Stimulated activated CD8-positive, alpha-beta memory T cell treated with anti-CD3 and anti-CD28 coated beads, Interleukin-15, amount 100 ng/mL, for 48 hours (primary cell): ENCODE measurements at regions not wholly inside any gene's neighbourhood (a gene's known extent, or its start where the extent isn't known, plus 50 kb on each side); places are given as distances from the start of the nearest gene placed in this dataset.
A peak's percentile ranks its signal among the peaks of the same experiment; 100 is the strongest.

Experiments used
- DNase-seq, 2 donors: peaks; one replicate each; pipeline ENCODE4 v3.0.0-alpha.2; 2020; ENCODE audit warnings: low read depth in 2 of 2

- DNase-seq, result no peak
Observed at GRCh38 chr1:234554218-234554697, 55.7 kb downstream of the IRF2BP2 start.

- no peak for DNase-seq
Observed at GRCh38 chr1:234553240-234554188, 56.5 kb downstream of the IRF2BP2 start.

DNA sequence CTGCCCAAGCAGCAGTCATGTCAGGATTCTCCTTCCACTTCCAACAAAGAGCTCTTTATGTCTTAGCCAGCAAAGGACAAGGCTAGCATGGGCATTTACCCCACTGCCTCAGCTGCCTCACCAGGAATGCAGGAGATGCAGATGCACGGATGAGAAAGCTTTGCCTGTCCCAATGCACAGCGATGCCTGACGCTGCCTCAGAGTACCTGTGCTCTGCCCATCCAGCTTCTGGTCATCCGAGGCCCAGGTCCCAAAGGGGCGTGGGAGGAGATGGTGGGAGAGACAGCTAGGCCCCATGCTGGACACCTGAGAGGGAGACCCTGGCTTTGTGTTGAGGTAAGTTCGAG is 59.0 kb downstream of the IRF2BP2 start:
- DNase-seq, result no peak

GRCh38 chr1:234550341-234551031 is 59.5 kb downstream of the IRF2BP2 start:
- no peak for DNase-seq

DNA sequence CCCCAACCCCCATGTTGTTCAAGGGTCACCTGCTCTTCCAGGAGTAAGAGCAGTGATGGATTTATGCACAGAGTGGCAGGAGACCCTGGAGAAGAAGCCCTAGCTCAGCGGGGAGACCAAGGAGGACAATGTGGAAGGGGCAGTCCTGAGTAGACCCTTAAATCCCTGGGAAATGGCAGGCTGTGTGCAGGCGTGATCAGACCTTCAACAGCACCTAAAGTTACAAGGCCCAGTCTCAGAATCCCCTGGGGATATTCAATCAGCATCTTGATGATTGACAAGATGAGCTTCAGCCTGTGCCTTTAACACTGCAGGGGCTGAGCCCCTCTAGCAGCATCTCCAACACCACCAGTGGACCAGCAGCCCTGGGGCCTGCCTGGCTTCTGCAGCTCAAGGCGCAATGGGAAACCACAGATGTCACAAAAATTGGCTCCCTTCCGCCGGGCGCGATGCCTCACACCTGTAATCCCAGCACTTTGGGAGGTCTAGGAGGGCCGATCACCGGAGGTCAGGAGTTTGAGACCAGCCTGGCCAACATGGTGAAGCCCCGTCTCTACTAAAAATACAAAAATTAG is 60.4 kb downstream of the IRF2BP2 start:
- no peak for DNase-seq

DNA sequence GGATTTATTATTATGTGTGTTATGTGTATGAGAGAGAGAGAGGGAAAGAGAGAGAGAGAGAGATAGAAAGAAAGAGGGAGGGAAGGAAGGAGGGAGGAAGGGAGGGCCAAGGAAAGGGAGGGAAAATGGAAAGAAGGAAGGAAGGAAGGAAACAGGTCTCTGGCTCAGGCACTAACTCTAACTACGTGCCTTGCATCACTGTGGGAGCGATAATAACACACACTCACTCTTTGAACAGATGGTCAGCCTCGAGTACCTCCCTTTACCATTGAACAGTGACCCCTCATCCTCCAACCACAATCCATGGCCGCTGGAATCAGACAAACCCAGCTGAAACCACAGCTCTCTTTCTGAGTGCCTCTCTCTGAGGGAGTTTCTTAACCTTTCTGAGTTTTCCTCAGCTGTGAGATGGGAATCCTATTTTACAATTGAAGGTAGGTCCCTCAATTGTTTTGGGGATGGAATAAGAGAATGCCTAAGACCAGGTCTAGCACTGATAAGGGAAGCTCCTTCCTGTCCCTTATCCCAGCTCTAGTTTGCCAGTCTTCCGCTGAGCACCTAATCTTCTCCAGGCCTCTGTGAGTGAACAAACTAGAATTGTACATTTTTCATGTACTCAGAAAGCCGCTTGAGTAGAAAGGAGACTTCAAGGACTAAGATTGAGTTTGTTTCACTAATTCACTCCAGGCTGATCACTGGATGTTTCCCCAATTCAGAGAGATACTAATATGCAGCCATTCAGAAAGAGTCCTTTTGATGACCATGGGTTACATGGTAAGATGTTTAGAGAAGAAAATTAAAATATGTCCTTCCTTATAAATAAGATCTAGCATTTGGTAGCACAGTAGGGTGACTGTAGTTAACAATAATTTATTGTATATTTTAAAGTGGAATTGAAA is 62.8 kb downstream of the IRF2BP2 start:
- no peak for DNase-seq

DNA sequence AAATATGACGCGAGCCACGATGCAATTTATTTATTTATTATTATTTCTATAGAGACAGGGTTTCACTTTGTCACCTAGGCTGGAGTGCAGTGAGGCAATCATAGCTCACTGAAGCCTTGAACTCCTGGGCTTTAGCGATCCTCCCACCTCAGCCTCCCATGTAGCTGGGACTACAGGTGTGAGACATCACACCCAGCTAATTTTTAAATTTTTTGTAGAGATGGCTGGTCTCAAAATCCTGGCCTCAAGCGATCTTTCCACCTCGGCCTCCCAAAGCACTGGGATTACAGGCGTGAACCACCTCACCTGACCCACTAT is 63.6 kb downstream of the IRF2BP2 start:
- DNase-seq, result no peak

DNA sequence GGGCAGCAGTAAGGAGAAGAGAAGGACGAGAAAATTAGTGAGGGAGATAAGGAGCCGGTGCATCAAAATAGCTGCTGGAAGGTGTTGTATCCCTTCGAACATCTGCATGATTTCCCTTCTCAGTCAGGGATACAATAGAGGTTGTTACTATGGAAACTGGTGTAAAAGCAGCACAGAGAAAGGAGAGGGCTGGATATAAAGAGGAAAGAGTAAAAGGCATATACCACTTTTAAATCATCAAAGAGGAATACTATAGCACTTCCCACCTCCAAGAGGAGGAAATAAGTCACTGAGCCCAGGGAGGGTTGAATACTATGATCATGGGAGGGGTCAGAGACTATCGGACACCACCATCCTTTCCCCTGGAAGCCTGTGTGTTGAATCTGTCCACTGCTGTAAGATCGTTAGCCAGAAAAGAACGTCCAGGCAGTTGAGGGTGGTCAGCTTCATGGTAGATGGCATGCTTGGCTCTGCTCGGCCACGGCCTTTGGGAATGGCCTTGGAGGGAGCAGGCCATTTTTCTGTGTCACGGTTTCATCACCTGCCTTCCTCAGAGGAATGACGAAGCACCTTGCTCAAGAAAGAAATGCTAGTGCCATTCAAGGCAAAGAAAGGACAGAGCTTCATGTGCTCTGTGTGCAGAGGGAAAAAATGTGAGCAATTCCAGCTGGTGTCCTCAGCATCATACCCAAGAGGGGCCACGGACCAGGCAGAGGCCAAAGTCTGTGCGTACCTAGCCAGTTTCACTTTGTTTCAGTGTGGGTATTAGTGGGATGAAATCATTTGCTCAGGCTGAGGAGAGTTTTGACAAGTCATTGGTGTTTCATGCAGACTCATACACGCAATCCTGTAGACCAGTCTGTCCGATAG is 64.2 kb downstream of the IRF2BP2 start:
- no peak for DNase-seq

DNA sequence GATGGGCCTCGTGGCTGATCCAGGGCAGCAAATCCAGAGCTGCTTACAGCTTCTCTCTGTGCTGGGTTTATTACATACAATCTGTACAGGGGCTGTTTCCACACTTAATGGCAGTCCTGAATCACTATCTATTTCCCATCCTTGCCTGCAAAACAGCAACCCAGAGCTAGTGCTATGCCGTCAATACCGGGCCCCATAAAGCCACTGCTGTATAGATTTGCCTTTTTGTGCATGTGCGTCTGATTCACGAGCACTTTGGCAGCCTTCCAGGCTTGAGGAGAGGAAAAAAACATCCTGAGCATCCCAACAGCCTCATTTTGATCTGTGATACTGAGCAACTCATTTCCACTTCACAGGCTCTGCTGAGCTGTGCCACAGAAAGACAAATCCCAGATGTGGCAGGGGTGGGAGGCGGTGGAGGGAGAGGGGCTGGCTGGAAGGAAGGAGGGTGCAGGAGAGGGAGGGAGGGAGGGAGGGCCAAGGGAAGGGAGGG is 65.2 kb upstream of the TARBP1 start:
- peak in 1 of 2 donors; percentile 8 for DNase-seq

DNA sequence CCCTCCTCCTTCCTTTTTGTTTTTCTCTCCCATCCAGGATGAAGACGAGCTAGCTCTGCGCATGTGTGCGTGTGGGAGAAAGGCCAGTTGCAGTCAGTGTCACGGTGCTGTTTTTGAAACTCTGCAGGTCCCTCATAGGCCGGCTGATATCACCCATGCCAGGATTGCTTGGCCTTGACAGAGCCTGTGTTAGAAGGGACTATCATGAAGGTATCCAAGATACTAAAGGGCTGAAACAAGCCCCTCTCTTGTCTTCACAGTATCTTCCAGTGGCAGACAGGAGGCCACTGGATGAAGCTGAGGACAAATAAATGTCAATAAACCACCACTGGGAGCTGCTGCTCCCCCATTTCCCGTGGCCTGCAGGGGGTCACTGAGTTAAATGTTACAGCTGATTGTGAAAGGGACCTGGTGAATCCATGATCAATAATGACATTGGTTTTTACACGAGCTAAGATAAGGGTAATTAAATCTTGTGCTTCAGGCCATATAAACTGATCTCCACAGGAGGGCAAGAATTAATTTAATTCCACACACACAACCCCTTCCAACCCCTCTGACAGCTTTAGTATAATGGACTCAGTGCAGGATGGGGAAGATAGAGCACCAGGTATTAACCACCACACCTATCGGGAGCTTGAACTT is 64.6 kb upstream of the TARBP1 start:
- no peak for DNase-seq

DNA sequence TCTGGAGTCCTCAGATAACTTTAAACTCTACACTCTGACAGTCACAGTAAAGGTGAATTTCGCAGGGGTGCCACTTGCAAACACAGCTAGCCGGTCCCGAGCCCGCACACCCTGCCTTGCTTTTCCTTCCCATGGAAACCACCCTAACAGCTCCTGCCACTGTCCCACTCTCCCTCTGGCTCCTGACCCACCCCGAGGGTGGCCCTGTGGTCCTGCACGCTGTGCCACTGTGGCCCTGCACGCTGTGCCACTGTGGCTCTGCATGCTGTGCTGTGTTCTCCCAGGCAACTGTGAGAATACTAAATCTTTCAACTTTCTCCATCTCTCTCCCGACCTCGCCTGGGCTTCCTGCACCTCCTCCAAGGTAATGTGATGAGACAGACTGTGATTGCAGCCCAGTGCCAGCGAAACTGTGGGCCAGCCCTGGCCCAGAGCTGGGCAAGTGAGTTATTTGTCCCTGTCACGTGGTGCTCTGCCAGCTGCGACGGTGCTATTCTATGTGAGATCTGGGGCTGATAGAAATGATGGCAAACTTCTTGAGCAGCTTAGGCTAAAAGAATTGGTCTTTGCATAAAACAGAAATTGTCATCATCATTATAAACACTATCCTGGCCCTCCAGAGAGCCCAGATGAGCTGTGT is 63.4 kb upstream of the TARBP1 start:
- no peak for DNase-seq

DNA sequence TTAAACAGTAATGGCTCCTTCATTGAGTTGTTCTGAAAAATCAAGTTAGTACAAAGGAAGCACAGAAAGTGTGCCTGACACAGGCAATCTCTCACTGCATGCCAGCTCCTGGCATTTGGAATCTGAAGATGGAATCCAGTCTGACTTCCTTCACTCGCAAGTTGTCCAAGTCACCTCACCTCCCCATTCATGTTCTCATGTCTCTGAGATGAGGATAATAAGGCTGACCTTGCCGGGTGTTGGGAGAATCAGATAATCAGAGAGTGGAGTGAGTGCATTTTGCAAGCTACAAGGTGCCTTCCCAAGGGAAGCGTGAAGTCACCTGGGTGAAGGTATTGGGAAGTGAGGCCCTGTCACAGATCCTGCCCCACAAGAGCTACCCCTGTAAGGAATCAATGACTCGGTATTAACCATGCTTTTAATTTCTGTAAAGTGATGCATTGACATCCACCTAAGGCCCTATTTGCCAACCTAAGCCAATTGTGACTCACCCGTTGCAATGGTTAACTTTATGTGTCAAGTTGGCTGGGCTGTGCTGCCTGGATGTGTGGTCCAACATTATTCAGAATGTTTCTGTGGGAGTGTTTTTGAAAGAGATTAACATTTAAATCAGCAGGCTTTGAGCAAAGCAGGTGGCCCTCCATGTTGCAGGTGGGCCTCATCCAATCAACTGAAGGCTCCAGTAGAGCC is 62.5 kb upstream of the TARBP1 start:
- DNase-seq, result no peak

DNA sequence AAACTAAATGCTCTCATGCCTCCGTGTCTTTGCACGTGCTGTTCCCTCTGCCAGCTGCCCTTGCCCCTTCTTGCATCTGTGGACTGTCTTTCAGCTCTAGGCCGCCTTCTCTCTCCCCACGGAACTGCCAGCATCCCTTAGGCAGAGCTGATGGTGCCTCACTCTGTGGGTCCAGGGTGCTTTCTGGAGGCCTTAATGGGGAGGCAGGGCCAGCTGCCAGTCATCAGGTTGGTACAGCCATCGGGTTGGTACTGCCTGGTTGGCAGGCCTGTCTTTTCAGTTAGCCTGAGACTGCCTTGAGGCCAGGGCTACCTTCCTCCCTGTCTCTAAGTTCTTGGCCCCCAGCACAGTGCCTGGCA is 61.4 kb upstream of the TARBP1 start:
- DNase-seq, result no peak

DNA sequence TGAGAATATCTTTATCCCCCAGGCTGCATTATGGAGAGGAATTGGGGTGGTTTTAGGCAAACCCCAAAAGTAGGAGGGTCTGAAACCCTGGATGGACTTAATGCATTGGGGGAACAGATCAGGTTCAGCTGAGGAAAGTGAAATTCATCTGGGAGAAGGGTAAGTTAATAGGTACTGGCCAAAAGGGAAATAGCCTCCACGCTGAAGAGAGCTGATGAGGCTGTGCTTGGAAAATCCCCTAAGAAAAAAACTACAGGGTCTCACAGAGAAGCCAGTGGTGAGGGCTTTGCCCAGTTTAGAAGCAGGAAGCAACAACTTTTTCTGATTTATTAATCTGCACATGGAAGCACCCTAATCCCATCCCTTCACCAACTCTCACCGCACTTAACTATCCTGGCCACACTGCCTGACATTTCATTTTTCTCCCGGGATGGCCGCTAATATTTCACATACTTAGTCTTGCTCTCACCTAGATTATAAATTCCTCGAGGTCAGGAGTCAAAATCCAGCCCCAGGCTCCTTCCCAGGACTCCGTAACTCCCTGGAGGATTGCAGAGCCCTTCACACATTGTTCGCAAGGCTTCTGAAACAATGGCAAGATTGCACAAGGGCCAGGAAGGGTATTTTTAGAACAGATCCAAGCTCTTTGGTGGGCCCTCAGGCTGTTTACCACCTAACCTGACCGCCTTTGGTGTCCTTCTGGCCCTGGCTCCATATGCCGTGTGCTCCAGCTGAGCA is 60.9 kb upstream of the TARBP1 start:
- DNase-seq, result no peak

DNA sequence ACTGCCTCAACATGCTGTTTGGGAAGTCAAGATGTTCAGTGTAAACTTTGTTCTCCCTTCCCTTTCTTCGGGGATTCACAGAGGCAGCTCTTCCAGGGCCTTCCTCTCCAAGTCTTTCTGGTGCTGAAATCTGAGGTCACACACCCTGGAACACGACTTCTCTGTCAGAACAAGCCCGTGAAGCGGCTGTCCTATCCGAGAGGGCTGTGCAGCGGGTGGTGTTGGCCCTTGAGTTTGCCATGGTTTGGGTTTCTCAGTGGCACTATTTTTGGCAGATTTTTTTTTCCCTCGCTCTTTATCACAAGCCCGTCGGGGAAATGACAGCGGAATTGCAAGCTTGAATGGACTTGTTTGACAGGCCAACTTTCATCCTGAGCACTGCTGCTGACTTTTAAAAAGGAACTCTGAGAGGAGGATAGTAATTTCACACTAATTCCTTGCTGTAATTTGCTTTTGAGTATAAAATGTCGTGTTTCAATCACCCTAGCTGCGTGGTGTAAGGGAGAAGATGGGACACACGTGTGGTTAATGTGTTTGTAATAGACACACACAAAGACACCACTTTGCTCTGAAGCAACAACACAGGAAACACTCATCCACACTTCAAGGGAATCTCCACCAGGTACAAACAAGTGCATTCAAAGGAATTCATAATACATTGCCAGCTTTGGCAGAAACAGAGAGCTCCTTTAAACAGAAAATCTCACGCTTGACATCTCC is 60.1 kb upstream of the TARBP1 start:
- no peak for DNase-seq

DNA sequence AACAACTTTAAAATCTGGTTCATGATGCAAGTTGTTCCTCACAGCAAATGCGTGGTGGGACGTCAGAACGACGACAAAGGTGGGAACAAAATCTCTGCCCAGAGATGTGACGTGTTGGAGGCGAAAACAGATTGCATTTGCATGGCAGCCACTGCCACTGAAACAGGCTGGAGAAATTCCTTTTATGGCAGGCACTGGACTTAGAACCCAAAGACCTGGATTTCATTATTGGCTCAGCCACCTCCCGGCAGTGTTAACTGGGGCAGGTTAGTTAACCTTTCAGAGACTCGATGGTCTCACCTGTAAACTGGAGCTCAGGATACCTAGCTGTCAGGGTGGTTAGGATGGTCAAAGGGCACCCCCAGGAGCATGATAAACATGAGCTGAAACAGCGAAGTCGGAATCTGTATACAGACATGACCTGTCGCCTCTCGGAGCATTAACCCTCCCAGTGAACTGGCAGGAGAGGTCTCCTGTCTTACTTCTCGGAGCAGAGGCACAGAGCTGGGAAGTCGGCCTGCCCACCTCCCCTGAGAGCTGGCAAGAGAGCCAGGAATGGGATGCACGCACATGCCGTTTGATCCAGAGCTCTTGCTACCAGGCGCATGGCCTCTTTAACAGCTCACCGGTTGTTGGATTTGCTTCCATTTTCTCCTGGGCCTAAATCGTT is 59.2 kb upstream of the TARBP1 start:
- no peak for DNase-seq

DNA sequence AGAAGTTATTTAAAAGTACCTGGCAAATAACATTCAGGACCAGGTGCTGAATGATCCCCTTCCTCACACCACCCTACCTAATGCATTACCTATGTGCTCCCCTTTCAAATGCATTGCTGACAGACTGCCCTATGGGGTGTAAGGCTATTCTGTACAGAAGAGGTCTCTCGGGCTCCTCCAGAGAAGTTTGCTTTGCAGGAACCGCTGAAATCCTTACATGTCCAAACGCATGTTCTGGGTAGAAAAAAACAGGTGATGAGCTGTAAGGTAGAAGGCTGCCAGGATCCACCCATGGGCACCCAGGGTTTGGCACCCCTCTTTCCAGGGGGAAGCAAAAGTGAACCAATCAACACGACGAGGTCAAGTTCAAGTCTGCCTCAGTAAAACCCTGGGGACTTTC is 58.3 kb upstream of the TARBP1 start:
- no peak for DNase-seq
